Stimulated activated naive CD8-positive, alpha-beta T cell treated with anti-CD3 and anti-CD28 coated beads, Interleukin-15, amount 100 ng/mL, for 72 hours (primary cell): ENCODE measurements at regions not wholly inside any gene's neighbourhood (a gene's known extent, or its start where the extent isn't known, plus 50 kb on each side); places are given as distances from the start of the nearest gene placed in this dataset.

ENCODE experiments used
- ATAC-seq: fragments of 150-1000 bp; cut with Tn5 transposase; 2 replicates; pipeline ENCODE4 v1.10.0; 2021; ENCODE audit warnings: mild to moderate bottlenecking, moderate library complexity
- DNase-seq, 2 donors: peaks; one replicate each; pipeline ENCODE4 v3.0.0; 2021 to 2022
- H3K27ac Mint-ChIP-seq, 2 donors: one replicate each; pipeline ENCODE4 v1.8.0; 2022; ENCODE audit warnings: mild to moderate bottlenecking in 2 of 2, mixed read lengths in 2 of 2, moderate library complexity in 2 of 2
- H3K27me3 Mint-ChIP-seq: one replicate; pipeline ENCODE4 v1.8.0; 2022; ENCODE audit warnings: mixed read lengths
- H3K4me1 Mint-ChIP-seq: one replicate; pipeline ENCODE4 v1.8.0; 2022; ENCODE audit warnings: mild to moderate bottlenecking, mixed read lengths
- H3K4me3 Mint-ChIP-seq, 2 donors: one replicate each; pipeline ENCODE4 v1.8.0; 2022; ENCODE audit warnings: mild to moderate bottlenecking in 2 of 2, mixed read lengths in 2 of 2, moderate library complexity in 1 of 2
- H3K9me3 Mint-ChIP-seq, 2 donors: one replicate each; pipeline ENCODE4 v1.8.0; 2022; ENCODE audit warnings: mixed read lengths in 2 of 2

DNA sequence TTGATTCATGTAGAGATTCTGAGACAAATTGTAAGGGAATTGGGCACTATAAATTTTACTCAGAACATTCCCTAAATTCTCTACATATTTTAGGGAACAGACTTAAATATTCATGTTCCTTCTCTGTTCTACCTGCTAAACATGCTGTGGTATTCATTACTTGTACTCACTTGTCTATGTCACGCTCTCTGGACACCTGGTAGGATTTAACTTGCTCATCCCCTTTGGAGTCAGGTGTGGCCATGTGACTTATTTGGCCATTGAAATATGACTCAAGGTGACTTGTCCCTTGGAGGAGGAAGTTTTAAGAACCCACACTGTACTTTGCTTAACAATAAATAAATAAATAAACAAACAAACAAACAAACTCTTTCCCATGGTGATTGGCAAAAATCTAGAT, 2258.8 kb upstream of the WWC1 start:
- ATAC-seq (no peak), DNase-seq (no peak)
- Mint-ChIP-seq H3K4me1 (no peaks in the 10 kb centered on the region), H3K4me3 (no peak overlapping the region), H3K27ac (no peak overlapping the region), H3K27me3 (no peaks in the 10 kb centered on the region), H3K9me3 (peaks cover under 1 to 15% of the 10 kb centered on the region in 2 donors)

- ATAC-seq (no peak), DNase-seq (no peak)
- H3K4me3 Mint-ChIP-seq, result no peak overlapping the region
- H3K9me3 Mint-ChIP-seq, result peaks cover 3 to 10% of the 10 kb centered on the region in 2 donors
- no peaks in the 10 kb centered on the region for H3K4me1 Mint-ChIP-seq
- no peak overlapping the region for H3K27ac Mint-ChIP-seq
- H3K27me3 Mint-ChIP-seq, result no peaks in the 10 kb centered on the region
These were observed 2245.5 kb upstream of the WWC1 start for GRCh38 chr5:166045961-166046360.

DNA sequence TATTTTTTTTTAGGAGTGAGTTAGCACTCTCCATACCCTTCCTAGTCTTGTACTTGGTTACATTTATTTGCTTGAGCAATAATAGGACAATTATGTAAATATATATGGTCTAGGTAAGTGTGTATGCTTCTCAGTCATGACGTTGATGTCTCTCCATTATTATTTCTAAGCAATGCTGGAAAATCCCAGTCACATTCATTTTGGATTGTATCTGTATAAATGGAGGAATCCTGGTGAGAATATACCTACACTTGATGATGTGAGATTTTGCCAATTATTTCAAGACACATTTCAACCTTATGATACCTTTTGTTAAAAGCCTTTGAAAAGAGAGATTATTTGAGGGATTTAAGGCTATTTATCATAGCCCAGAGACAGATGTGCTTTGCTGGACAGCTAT, 2244.5 kb upstream of the WWC1 start:
- ATAC-seq (no peak), DNase-seq (no peak)
- no peak overlapping the region for H3K27ac Mint-ChIP-seq
- peaks cover 5 to 8% of the 10 kb centered on the region in 2 donors for H3K9me3 Mint-ChIP-seq
- no peak overlapping the region for H3K4me3 Mint-ChIP-seq
- H3K27me3 Mint-ChIP-seq, result no peaks in the 10 kb centered on the region
- H3K4me1 Mint-ChIP-seq, result no peaks in the 10 kb centered on the region

DNA sequence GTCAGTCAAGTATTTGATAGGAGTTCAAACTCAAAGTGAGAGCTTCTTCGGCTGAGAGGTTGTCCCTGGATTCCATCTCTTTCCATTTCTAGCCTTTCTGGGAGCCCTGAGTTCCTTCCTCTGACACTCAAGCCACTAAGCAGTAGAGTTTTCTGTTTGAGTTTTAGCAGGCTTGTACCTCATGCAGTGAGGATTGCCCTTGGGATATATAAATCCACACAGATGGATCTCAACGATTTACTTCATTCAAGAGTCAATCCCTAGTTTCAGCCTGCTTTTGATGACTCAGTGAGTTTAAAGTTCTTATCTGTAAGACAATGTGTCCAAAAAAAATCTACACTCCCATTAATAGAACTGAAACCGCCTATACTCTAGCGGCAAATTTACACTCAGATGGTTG, 2240.9 kb upstream of the WWC1 start:
- ATAC-seq (no peak), DNase-seq (no peak)
- no peak overlapping the region for H3K4me3 Mint-ChIP-seq
- H3K27ac Mint-ChIP-seq, result no peak overlapping the region
- no peaks in the 10 kb centered on the region for H3K27me3 Mint-ChIP-seq
- H3K9me3 Mint-ChIP-seq, result peaks cover 0 to 12% of the 10 kb centered on the region in 2 donors
- H3K4me1 Mint-ChIP-seq, result no peaks in the 10 kb centered on the region

GRCh38 chr5:166058660-166059059, 2232.8 kb upstream of the WWC1 start:
- DNase-seq, result no peak
- no peak for ATAC-seq
- no peaks in the 10 kb centered on the region for H3K4me1 Mint-ChIP-seq
- no peak overlapping the region for H3K27ac Mint-ChIP-seq
- no peak overlapping the region for H3K4me3 Mint-ChIP-seq
- no peaks in the 10 kb centered on the region for H3K27me3 Mint-ChIP-seq
- H3K9me3 Mint-ChIP-seq, result peaks cover 4 to 16% of the 10 kb centered on the region in 2 donors

- Mint-ChIP-seq H3K4me1 (no peaks in the 10 kb centered on the region), H3K27ac (no peak overlapping the region), H3K4me3 (no peak overlapping the region), H3K9me3 (peaks cover 4 to 6% of the 10 kb centered on the region in 2 donors), H3K27me3 (no peaks in the 10 kb centered on the region)
- DNase-seq, result no peak
- ATAC-seq, result no peak
These were observed 2229.4 kb upstream of the WWC1 start for GRCh38 chr5:166062094-166062493.

- ATAC-seq (no peak), DNase-seq (no peak)
- Mint-ChIP-seq H3K4me1 (no peaks in the 10 kb centered on the region), H3K27ac (no peak overlapping the region), H3K4me3 (no peak overlapping the region), H3K9me3 (peaks cover 4 to 6% of the 10 kb centered on the region in 2 donors), H3K27me3 (no peaks in the 10 kb centered on the region)
These were observed 2228.7 kb upstream of the WWC1 start for GRCh38 chr5:166062719-166063118.

- DNase-seq (no peak), ATAC-seq (no peak)
- peaks cover 4 to 6% of the 10 kb centered on the region in 2 donors for H3K9me3 Mint-ChIP-seq
- no peak overlapping the region for H3K4me3 Mint-ChIP-seq
- H3K27ac Mint-ChIP-seq, result no peak overlapping the region
- no peaks in the 10 kb centered on the region for H3K4me1 Mint-ChIP-seq
- no peaks in the 10 kb centered on the region for H3K27me3 Mint-ChIP-seq
These were observed 2228.2 kb upstream of the WWC1 start for GRCh38 chr5:166063261-166063660.

- no peak for ATAC-seq
- H3K9me3 Mint-ChIP-seq, result peaks cover 5 to 8% of the 10 kb centered on the region in 2 donors
- no peaks in the 10 kb centered on the region for H3K4me1 Mint-ChIP-seq
- H3K4me3 Mint-ChIP-seq, result no peak overlapping the region
- no peaks in the 10 kb centered on the region for H3K27me3 Mint-ChIP-seq
- DNase-seq, result no peak
- H3K27ac Mint-ChIP-seq, result no peak overlapping the region
These were observed 2222.7 kb upstream of the WWC1 start for GRCh38 chr5:166068547-166069335.

GRCh38 chr5:166073901-166074581, 2217.4 kb upstream of the WWC1 start:
- Mint-ChIP-seq H3K4me1 (no peaks in the 10 kb centered on the region), H3K4me3 (no peak overlapping the region), H3K27me3 (no peaks in the 10 kb centered on the region), H3K9me3 (peaks cover 13 to 16% of the 10 kb centered on the region in 2 donors), H3K27ac (no peak overlapping the region)
- no peak for ATAC-seq
- DNase-seq, result no peak

DNA sequence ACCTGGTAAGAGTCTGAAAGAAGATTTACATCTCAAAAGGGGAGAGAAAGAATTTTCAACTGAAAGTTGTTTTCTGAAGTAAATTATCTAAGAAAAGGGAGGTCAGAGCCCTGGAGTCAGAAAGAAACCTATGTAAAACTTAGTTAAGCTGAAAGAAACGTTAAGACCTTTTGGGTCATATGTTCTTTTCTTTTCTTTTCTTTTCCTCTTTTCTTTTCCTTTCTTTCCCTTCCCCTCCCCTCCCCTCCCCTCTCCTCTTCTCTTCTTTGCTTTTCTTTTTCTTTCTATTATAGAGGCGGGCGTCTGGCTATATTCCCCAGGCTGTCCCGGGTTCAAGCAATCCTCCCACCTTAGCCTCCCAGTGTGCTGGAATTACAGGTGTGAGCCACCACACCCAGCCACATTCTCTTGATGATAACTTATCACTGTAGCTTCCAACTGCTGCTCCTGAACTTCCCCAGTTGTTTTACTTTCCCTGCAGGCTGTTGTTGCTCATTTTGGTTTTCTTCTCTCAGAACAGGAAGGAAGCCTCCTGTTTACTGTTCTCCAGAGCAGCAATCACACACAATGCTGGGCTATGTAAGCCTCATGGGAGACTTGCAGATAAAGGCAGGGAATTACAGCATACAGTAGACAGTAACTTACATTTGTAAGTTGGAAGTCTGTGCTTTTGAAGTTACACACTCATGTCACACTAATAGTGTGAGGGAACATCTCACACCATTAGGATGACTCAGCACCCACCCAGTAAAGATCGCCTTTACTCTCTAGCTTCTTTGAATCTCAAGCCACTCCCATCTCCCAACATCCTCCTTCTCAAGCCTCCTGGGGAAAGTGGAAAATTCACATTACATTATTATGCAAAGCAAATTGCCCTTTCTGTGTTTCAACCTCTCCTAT, 2216.6 kb upstream of the WWC1 start:
- Mint-ChIP-seq H3K9me3 (peaks cover 13 to 16% of the 10 kb centered on the region in 2 donors), H3K4me3 (no peak overlapping the region), H3K4me1 (no peaks in the 10 kb centered on the region), H3K27me3 (no peaks in the 10 kb centered on the region), H3K27ac (no peak overlapping the region)
- DNase-seq (no peak), ATAC-seq (no peak)

DNA sequence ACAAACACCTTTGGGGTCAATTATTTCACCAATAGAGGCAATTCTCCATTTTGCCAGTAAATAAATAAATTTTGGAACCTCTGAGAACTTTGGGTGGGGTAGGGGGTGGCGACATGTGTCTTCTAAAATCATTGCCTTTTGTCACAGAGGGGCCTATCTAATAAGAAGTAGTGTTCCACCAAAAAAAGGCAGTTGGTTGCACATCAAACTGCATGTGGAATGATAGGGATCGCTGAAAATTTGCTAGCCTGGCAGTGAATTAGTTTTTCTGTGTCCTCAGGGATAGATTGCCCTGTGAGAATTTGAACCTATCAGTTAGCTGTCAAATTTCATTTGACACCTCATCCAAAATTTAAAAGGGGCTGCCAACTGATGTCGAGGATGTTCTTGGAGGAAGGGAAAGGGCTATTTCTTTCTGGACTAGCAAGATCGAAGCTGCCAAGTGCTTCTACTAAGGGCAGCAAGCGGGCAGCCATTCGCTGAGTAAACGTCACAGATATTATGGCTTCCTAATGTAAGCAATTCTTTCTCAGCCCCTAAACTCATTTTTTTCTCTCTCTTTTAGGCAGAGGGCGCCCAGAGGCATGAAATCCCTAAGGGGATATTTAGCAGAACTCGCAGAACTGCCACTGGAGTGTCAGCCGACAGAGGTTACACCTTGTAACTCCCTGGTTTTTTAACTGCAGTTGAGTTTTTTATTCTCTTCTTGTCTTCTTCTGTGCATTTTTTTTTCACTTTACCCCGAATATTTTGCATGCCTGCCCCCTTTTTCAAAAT, 2208.1 kb upstream of the WWC1 start:
- Mint-ChIP-seq H3K4me1 (no peaks in the 10 kb centered on the region), H3K27me3 (no peaks in the 10 kb centered on the region), H3K9me3 (peaks cover 0 to 17% of the 10 kb centered on the region in 2 donors), H3K4me3 (no peak overlapping the region), H3K27ac (no peak overlapping the region)
- DNase-seq, result no peak
- no peak for ATAC-seq

GRCh38 chr5:166086568-166086967, 2204.9 kb upstream of the WWC1 start:
- Mint-ChIP-seq H3K9me3 (peaks cover 0 to 17% of the 10 kb centered on the region in 2 donors), H3K4me3 (no peak overlapping the region), H3K27me3 (no peaks in the 10 kb centered on the region), H3K4me1 (no peaks in the 10 kb centered on the region), H3K27ac (no peak overlapping the region)
- ATAC-seq (no peak), DNase-seq (no peak)

DNA sequence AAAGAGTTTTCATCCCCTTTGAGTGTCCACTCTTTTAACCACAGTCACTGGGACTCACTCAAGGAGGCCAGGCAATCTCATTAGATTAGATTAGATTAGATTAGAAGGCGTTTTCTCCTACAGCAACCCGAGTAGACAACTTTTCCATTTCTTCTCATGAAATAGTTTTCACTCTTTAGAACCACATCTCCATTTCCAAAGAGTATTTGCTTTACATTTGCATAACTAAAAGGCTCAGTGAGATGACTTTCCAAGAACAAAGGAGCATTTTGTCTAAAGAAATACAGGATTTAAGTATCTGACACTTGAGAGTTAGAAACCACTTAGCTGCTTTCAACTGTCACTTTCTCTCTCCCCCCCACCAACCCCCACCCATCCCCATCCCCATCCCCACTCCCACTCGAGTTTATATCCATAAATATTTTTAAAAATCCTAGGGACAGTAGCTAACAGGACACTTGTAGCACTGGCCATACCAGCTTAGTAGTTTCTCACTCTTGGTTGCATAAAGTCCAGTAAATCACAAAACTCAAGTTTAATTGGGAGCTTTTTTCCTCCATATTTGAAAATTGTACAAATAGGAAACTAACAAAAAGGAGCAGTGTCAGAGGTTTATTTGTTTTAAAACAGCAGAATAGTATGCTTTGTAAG, 2202.9 kb upstream of the WWC1 start:
- Mint-ChIP-seq H3K27ac (no peak overlapping the region), H3K4me1 (no peaks in the 10 kb centered on the region), H3K27me3 (no peaks in the 10 kb centered on the region), H3K9me3 (peaks cover 0 to 17% of the 10 kb centered on the region in 2 donors), H3K4me3 (no peak overlapping the region)
- no peak for ATAC-seq
- DNase-seq, result no peak

DNA sequence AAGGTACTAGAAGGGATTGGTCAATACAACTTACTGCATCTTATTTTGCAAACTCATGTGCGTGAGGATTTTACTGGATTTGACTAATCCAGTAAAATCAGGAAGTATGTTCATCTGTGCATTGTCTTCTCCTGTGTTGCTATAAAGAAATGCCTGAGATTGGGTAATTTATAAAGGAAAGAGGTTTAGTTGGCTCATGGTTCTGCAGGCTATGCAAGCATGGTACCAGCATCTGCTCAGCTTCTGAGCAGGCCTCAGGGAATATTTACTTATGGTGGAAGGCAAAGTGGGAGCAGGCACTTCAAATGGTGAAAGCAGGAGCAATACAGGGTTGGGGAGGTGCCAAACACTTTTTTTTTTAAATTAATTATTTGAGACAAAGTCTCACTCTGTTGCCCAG, 2199.5 kb upstream of the WWC1 start:
- ATAC-seq (no peak), DNase-seq (no peak)
- Mint-ChIP-seq H3K4me3 (no peak overlapping the region), H3K27ac (no peak overlapping the region), H3K4me1 (no peaks in the 10 kb centered on the region), H3K9me3 (peaks cover 0 to 16% of the 10 kb centered on the region in 2 donors), H3K27me3 (no peaks in the 10 kb centered on the region)
